ENCODE measurements at regions not wholly inside any gene's neighbourhood (a gene's known extent, or its start where the extent isn't known, plus 50 kb on each side); places are given as distances from the start of the nearest gene placed in this dataset.

GRCh38 chr4:151599863-151600262 is 160.9 kb downstream of the GATB start:
- DNase-seq, result no peak
- peaks cover 8% of the 10 kb centered on the region for H3K4me1 Mint-ChIP-seq (ENCODE audit: low read depth, unreplicated experiment)

GRCh38 chr4:151600432-151600831 is 160.4 kb downstream of the GATB start:
- no peak for TF ChIP-seq CTCF (IDR thresholded peaks at IDR 0.05; ENCODE audit: unreplicated experiment)
- Mint-ChIP-seq H3K36me3 (ENCODE audit: insufficient read depth, unreplicated experiment) (peaks cover 4% of the 10 kb centered on the region), H3K27ac (ENCODE audit: unreplicated experiment) (no peak overlapping the region), H3K4me3 (ENCODE audit: low read depth, unreplicated experiment) (no peak overlapping the region), H3K9me3 (ENCODE audit: low read depth, unreplicated experiment) (no peaks in the 10 kb centered on the region), H3K27me3 (ENCODE audit: unreplicated experiment) (no peaks in the 10 kb centered on the region), H3K4me1 (ENCODE audit: low read depth, unreplicated experiment) (peaks cover 8% of the 10 kb centered on the region)
- no peak for DNase-seq
- CTCF ChIA-PET, result no interaction called here
- intact Hi-C loops (cut with micrococcal nuclease; ENCODE audit: unreplicated experiment), result no loop called here
- no TSS peak for BruUV-seq (replicated peaks)

More at GRCh38 chr4:151599863-151600262, 160.9 kb downstream of the GATB start:
- intact Hi-C loops (cut with micrococcal nuclease; ENCODE audit: unreplicated experiment), result no loop called here
- H3K4me3 Mint-ChIP-seq (ENCODE audit: low read depth, unreplicated experiment), result no peak overlapping the region
- BruUV-seq (replicated peaks), result no TSS peak
- no peaks in the 10 kb centered on the region for H3K9me3 Mint-ChIP-seq (ENCODE audit: low read depth, unreplicated experiment)
- TF ChIP-seq CTCF (IDR thresholded peaks at IDR 0.05; ENCODE audit: unreplicated experiment), result no peak
- CTCF ChIA-PET, result no interaction called here
- H3K36me3 Mint-ChIP-seq (ENCODE audit: insufficient read depth, unreplicated experiment), result peaks cover 1% of the 10 kb centered on the region
- no peak overlapping the region for H3K27ac Mint-ChIP-seq (ENCODE audit: unreplicated experiment)
- no peaks in the 10 kb centered on the region for H3K27me3 Mint-ChIP-seq (ENCODE audit: unreplicated experiment)

GRCh38 chr4:151603377-151603776 is 157.4 kb downstream of the GATB start:
- CTCF ChIA-PET, result interaction anchor here (1.2 to 1.4 kb wide), 2 partner anchors 241 to 486 kb away, joined by 4 read pairs; no protein-coding TSS in a partner anchor
- no peak for TF ChIP-seq CTCF (IDR thresholded peaks at IDR 0.05; ENCODE audit: unreplicated experiment)

GRCh38 chr4:151604238-151604637 is 156.6 kb downstream of the GATB start:
- DNase-seq, result no peak
- CTCF ChIA-PET, result interaction anchor here (0.6 to 1.4 kb wide), 8 partner anchors 40 to 487 kb away, joined by 3 to 5 read pairs (median 4); partner anchors contain the start of gene FHIP1A
- TF ChIP-seq CTCF (IDR thresholded peaks at IDR 0.05; ENCODE audit: unreplicated experiment), result no peak
- intact Hi-C loops (cut with micrococcal nuclease; ENCODE audit: unreplicated experiment), result loop anchor here (2.0 kb wide), 2 partner anchors 193 to 241 kb away; no protein-coding TSS in a partner anchor
- Mint-ChIP-seq H3K36me3 (ENCODE audit: insufficient read depth, unreplicated experiment) (peaks cover 4% of the 10 kb centered on the region), H3K4me1 (ENCODE audit: low read depth, unreplicated experiment) (peaks cover 8% of the 10 kb centered on the region), H3K4me3 (ENCODE audit: low read depth, unreplicated experiment) (no peak overlapping the region), H3K27me3 (ENCODE audit: unreplicated experiment) (no peaks in the 10 kb centered on the region), H3K9me3 (ENCODE audit: low read depth, unreplicated experiment) (no peaks in the 10 kb centered on the region), H3K27ac (ENCODE audit: unreplicated experiment) (no peak overlapping the region)
- BruUV-seq (replicated peaks), result no TSS peak

More at GRCh38 chr4:151603377-151603776, 157.4 kb downstream of the GATB start:
- no peak for DNase-seq
- intact Hi-C loops (cut with micrococcal nuclease; ENCODE audit: unreplicated experiment), result no loop called here
- peaks cover 4% of the 10 kb centered on the region for H3K36me3 Mint-ChIP-seq (ENCODE audit: insufficient read depth, unreplicated experiment)
- no peaks in the 10 kb centered on the region for H3K9me3 Mint-ChIP-seq (ENCODE audit: low read depth, unreplicated experiment)
- H3K27me3 Mint-ChIP-seq (ENCODE audit: unreplicated experiment), result no peaks in the 10 kb centered on the region
- H3K27ac Mint-ChIP-seq (ENCODE audit: unreplicated experiment), result no peak overlapping the region
- BruUV-seq (replicated peaks), result no TSS peak
- no peak overlapping the region for H3K4me3 Mint-ChIP-seq (ENCODE audit: low read depth, unreplicated experiment)
- H3K4me1 Mint-ChIP-seq (ENCODE audit: low read depth, unreplicated experiment), result peaks cover 8% of the 10 kb centered on the region

Measured in Calu3 (cell line).